Right lobe of liver (tissue), 6 donors: ENCODE measurements at regions not wholly inside any gene's neighbourhood (a gene's known extent, or its start where the extent isn't known, plus 50 kb on each side); places are given as distances from the start of the nearest gene placed in this dataset.

Experiments
- ATAC-seq, 4 donors: fragments of 200-7000 bp; cut with Tn5 transposase; one replicate each; pipeline ENCODE4 v1.9.1; 2020; ENCODE audit warnings: mild to moderate bottlenecking in 4 of 4, moderate library complexity in 4 of 4
- DNase-seq, 3 donors: peaks; one replicate each; pipeline ENCODE4 v3.0.0-alpha.2; 2020
- H3K27ac ChIP-seq, 3 donors: fragments of 200-600 bp; one replicate each; pipeline ENCODE4 v1.8.0; 2022
- H3K27me3 ChIP-seq, 2 donors: fragments of 200-600 bp; one replicate each; pipeline ENCODE4 v1.8.0; 2022
- H3K36me3 ChIP-seq, 4 donors: fragments of 200-600 bp; sonication (generic) in 1 of 4; one replicate each; pipeline versions ENCODE4 v1.5.1 to v1.8.0; 2017 to 2022; ENCODE audit warnings: control low read depth in 1 of 4
- H3K4me1 ChIP-seq, 4 donors: fragments of 200-600 bp; sonication (generic) in 1 of 4; one replicate each; pipeline versions ENCODE4 v1.5.1 to v1.8.0; 2017 to 2022; ENCODE audit warnings: control low read depth in 1 of 4
- H3K4me3 ChIP-seq, 3 donors: fragments of 200-600 bp; one replicate each; pipeline ENCODE4 v1.8.0; 2022
- H3K9me3 ChIP-seq, 4 donors: fragments of 200-600 bp; sonication (generic) in 1 of 4; one replicate each; pipeline versions ENCODE4 v1.5.1 to v1.8.0; 2017 to 2022; ENCODE audit warnings: control low read depth in 1 of 4
- POLR2A ChIP-seq: fragments of 450-650 bp; IDR thresholded peaks from one replicate; pipeline ENCODE4 v1.6.1; 2017; ENCODE audit warnings: antibody characterized with exemption, mild to moderate bottlenecking
- WGBS: methylation state at CpG from one replicate; pipeline ENCODE4 v1.1.6; 2018; ENCODE audit warnings: low coverage, low lambda C conversion rate; ENCODE audit not compliant: insufficient coverage; ENCODE audit errors: missing lambda C conversion rate; 5-methylcytosine and 5-hydroxymethylcytosine counted together
- intact Hi-C, 2 donors: fragments of 100-400 bp; cut with DNase I; formaldehyde crosslinking; loops; one replicate each; pipeline versions ENCODE4 v1.11.2 to v1.14.1; 2022
- TF ChIP-seq, protein P1 (sequence below), 4 donors: fragments of 200-600 bp in 3 of 4; fragments of 450-650 bp in 1 of 4; IDR thresholded peaks; one replicate each; pipeline versions ENCODE4 v1.5.1 to v1.8.0; 2016 to 2022; ENCODE audit warnings: antibody characterized with exemption in 4 of 4, mild to moderate bottlenecking in 2 of 4
- donor health status: DM: no; HTN: yes; CAD: no.
- donor health status: DM: no; HTN: no; CAD: no.
- donor health status: DM: no; HTN: no; CAD: no.
- donor health status: DM: no; HTN: yes; CAD: no.
- donor health status: DM: no; HTN: yes; CAD: no.

DNA sequence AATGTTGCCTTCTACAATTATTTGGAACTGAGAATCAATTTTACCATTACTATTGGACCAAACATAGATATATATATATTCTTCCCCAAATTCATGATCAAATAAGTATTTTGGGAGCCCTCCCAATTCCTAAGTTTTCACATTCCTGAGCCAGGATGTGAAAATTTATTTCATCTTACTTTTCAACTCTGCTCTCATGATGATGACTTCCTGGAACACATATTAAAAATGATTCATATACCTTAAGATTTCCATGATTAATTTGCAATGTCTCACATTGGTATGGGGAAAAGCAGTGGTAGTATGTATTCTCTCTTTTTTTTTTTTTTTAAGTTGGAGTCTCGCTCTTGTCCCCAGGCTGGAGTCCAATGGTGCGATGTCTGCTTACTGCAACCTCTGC, 596.1 kb upstream of the ZEB2 start:
- no peak for TF ChIP-seq POLR2A
- TF ChIP-seq, protein P1, sequence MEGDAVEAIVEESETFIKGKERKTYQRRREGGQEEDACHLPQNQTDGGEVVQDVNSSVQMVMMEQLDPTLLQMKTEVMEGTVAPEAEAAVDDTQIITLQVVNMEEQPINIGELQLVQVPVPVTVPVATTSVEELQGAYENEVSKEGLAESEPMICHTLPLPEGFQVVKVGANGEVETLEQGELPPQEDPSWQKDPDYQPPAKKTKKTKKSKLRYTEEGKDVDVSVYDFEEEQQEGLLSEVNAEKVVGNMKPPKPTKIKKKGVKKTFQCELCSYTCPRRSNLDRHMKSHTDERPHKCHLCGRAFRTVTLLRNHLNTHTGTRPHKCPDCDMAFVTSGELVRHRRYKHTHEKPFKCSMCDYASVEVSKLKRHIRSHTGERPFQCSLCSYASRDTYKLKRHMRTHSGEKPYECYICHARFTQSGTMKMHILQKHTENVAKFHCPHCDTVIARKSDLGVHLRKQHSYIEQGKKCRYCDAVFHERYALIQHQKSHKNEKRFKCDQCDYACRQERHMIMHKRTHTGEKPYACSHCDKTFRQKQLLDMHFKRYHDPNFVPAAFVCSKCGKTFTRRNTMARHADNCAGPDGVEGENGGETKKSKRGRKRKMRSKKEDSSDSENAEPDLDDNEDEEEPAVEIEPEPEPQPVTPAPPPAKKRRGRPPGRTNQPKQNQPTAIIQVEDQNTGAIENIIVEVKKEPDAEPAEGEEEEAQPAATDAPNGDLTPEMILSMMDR (IDR thresholded peaks at IDR 0.05) = no peak
- no peak overlapping the region for H3K27ac ChIP-seq
- no peak overlapping the region for H3K4me3 ChIP-seq
- H3K27me3 ChIP-seq = no peaks in the 10 kb centered on the region
- intact Hi-C loops = no loop called here
- no peaks in the 10 kb centered on the region for H3K36me3 ChIP-seq
- 92% methylated on average over 2 of the region's 2 CpGs for WGBS
- H3K9me3 ChIP-seq = no peaks in the 10 kb centered on the region
- DNase-seq = no peak
- no peak for ATAC-seq
- no peaks in the 10 kb centered on the region for H3K4me1 ChIP-seq

DNA sequence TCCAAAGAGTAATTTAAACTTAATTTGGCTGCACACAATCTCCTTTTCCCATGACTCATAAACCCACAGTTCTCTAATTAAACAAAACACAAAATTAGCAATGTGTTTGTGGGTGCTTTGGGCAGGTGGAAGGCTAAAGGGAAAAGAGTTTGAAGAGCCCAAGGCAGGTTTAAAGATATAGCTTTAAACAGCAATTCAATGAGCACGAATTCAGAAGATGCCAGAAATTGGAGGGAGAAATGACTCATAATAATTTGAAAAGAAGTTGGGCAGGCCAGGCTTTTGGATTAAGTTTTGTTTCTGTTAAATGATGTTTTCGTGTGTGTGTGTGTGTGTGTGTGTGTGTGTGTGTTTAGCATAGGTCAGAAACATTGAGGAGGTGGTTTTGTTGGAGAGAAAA, 594.8 kb upstream of the ZEB2 start:
- WGBS = 54% methylated on average over 2 of the region's 2 CpGs
- no peak for DNase-seq
- Histone ChIP-seq H3K27ac (no peak overlapping the region), H3K36me3 (no peaks in the 10 kb centered on the region), H3K4me3 (no peak overlapping the region), H3K4me1 (no peaks in the 10 kb centered on the region), H3K27me3 (no peaks in the 10 kb centered on the region), H3K9me3 (no peaks in the 10 kb centered on the region)
- TF ChIP-seq, protein P1 (IDR thresholded peaks at IDR 0.05) = no peak
- no peak for TF ChIP-seq POLR2A
- ATAC-seq = no peak
- intact Hi-C loops = no loop called here

DNA sequence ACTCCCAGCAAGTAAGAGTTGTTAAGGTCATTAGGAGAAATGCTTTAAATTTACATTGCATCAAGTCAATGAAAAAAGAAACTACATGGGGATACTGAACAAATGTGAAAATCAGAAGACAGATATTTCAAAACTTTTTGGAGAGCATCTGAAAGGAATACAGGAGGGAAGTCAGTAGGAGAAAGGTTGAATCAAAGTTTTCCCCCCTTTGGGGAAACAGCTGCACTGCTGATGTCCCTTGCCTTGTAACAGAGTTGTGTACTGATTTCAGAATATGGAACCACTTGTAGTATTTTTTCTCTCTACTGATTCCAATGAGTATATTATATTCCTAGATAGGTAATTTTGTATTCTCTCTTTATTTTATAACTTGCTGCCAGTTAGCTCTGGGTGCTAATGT, 592.5 kb upstream of the ZEB2 start:
- TF ChIP-seq, protein P1 (IDR thresholded peaks at IDR 0.05) = no peak
- TF ChIP-seq POLR2A = no peak
- no peaks in the 10 kb centered on the region for H3K27me3 ChIP-seq
- no peak overlapping the region for H3K4me3 ChIP-seq
- intact Hi-C loops = no loop called here
- H3K36me3 ChIP-seq = no peaks in the 10 kb centered on the region
- ATAC-seq (no peak), DNase-seq (no peak)
- H3K9me3 ChIP-seq = no peaks in the 10 kb centered on the region
- no peaks in the 10 kb centered on the region for H3K4me1 ChIP-seq
- H3K27ac ChIP-seq = no peak overlapping the region

DNA sequence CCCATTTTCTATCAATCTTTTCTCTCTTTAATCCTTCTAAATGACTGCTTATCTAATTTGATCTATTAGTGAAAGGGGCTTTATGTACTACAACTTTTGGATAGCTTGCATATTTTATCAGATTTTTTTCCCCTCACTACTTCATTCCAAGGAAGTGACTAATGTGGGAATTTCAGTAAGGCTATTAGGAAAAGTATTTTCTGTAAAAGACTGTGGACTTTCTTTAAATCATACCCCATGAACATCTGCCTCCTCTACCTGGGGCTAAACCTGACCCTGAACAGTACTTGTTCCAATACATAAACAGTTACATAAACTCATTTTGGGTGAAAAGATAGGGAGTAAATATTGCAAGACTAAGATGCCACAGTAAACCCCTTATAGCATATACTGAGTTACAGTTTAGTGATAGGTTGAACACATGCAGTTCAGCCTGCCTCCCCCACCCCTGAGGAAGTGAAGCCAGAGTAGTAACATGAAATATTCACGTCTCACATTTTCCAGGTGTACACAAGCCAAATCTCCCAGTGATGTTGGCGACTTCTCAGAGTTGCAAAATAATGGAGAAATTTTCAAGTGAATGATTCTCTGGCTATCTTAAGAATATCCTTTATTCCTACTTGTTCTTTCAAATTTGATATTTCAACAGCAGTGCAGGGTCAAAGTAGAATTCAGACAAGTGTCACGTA, 590.9 kb upstream of the ZEB2 start:
- intact Hi-C loops = no loop called here
- TF ChIP-seq, protein P1 (IDR thresholded peaks at IDR 0.05) = no peak
- TF ChIP-seq POLR2A = no peak
- WGBS = 56% methylated on average over 3 of the region's 3 CpGs

More for the DNA sequence above, 590.9 kb upstream of the ZEB2 start:
- DNase-seq (no peak), ATAC-seq (no peak)
- H3K4me1 ChIP-seq = no peaks in the 10 kb centered on the region
- no peak overlapping the region for H3K27ac ChIP-seq
- no peak overlapping the region for H3K4me3 ChIP-seq
- H3K27me3 ChIP-seq = no peaks in the 10 kb centered on the region
- H3K9me3 ChIP-seq = no peaks in the 10 kb centered on the region
- H3K36me3 ChIP-seq = no peaks in the 10 kb centered on the region
